GM19455 (cell line): ENCODE measurements at regions not wholly inside any gene's neighbourhood (a gene's known extent, or its start where the extent isn't known, plus 50 kb on each side); places are given as distances from the start of the nearest gene placed in this dataset.
"Not testable (repeated sequence)": the region's sequence is repeated elsewhere in the genome, so short reads cannot be mapped to it uniquely, and the experiment has no call there.

Source experiments
- ATAC-seq: cut with Tn5 transposase; IDR thresholded peaks from one replicate; pipeline ENCODE4 v1.9.1; 2021; ENCODE audit not compliant: unreplicated experiment

GRCh38 chr1:118464460-118464859, 279.4 kb upstream of the SPAG17 start:
- ATAC-seq, result not testable (repeated sequence)

DNA sequence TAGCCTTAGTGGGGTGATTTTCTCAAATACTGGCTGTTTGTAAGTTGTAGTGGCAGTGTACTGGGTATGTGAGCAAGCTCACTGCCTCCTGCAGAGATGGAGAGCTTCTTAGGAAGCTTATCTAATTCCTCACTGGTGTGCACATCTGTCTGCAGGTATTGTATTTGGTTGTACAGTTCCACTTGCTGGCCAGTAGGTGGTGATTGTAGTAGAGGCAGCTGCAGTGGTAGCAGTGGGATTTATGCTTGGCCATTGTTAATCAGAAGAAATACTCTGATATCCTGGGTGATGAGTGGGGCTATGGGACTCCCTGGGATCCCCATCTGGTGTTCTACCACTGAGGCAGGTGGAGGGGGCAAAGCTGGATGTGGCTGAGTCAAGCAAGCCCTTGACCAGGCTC, 276.1 kb upstream of the SPAG17 start:
- no peak for ATAC-seq

DNA sequence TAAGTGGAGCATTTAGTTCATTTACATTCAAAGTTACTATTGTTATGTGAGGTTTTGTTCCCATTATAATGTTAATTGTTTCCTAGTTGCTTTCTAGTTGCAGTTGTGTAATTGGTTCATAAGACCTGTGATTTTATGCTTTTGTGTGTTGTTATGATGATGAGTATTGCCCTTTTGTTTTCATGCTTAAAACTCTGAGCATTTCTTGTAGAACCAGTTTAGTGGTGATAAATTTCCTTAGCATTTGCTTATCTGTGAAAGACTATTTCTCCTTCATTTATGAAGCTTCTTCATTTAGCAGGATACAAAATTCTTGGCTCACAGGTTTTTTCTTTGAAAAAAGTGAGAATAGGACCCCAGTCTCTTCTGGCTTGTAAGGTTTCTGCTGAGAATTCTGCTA, 274.8 kb upstream of the SPAG17 start:
- ATAC-seq, result no peak

DNA sequence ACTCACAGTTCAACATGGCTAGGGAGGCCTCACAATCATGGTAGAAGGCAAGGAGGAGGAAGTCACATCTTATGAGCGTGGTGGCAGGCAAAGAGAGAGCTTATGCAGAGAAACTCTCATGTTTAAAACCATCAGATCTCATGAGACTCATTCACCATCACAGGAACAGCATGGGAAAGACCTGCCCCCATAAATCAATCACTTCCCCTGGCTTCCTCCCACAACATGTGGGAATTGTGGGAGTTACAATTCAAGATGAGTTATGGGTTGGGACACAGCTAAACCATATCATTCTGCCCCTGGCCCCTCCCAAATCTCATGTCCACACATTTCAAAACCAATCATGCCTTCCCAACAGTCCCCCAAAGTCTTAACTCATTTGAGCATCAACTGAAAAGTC, 268.8 kb upstream of the SPAG17 start:
- ATAC-seq, result not testable (repeated sequence)

DNA sequence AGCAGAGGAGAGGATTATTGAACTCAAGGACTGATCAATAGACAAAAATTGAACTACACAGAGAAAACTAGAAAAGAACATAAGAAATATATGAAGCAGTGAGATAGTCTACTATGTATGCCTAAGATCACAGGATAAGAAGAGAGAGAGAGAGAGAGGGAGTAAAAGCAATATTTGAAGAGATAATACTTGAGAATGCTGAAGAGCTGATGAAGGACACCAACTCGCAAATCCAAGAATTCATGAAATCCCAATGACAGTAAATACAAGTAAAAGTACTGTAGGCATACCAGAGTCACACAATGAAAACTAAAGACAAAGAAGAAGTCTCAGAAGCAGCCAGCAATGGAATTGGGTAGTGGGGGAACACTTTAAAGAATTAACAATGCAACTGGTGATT, 260.1 kb upstream of the SPAG17 start:
- no peak for ATAC-seq

DNA sequence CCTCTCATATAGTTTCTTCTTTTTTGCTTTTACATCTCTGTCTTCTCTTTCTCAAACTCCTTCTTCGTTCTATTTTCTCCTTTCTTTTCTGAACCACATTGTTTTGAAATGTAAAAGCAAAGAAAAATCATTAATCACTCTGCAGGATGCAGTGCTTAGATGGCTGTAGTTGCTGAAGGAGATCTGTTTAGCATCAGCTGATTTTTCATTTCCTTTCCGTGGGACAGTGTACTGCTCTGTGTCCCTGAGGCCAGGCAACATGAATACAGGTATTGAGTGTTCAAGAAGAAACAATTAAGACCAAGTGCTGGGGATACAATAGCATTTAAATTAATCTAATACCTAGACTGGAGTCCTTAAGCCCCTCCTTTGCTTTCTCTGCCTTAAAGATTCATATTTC, 257.2 kb upstream of the SPAG17 start:
- no peak for ATAC-seq

DNA sequence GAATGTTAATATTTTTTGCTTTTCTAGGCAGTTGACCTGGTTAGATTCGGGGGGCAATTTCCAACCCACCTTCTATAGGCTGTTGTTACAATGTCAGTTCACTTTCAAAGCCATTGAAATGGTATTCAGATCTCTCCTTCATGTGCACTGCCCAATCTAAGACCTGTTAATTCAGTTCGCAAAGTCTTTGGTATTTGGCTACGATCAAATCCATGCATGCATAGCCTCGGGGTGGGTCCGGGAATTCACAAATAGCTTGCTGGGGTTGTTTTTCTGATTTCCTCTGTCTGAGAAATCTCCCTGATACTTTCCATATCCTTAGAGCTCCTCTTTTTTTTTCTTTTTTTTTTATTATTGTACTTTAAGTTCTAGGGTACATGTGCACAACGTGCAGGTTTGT, 252.6 kb upstream of the SPAG17 start:
- ATAC-seq, result no peak

DNA sequence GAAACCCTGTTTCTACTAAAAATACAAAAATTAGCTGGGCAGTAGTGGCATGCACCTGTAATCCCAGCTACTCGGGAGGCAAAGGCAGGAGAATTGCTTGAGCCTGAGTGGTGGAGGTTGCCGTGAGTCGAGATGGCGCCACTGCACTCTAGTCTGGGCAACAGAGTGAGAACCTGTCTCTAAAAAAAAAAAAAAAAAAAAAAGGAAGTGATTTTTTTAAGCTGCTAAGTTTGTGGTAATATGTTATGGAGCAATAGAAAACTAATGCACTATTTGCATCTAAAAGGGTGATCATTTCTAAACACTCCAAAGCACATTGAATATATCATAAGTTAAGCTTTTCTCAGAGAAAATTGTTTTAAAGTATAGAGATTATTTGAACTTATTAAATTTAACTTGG, 244.8 kb upstream of the SPAG17 start:
- no peak for ATAC-seq

DNA sequence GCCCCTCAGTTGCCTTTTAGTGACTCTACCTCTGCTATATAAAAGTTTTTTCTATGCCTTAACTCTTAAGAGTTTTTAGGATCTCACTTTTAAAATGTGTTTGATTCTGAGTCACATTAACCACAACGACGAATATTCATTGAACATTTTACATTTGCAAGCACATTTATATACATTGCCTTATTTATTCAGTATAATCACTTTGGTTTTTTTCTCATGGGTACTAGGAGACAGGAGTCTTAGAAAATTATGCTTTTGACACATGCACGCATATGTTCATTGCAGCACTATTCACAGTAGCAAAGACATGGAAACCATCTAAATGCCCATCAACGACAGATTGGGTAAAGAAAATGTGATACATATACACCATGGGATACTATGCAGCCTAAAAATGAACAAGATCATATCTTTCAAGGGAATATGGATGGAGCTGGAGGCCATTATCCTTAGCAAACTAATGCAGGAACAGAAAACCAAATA, 236.9 kb upstream of the SPAG17 start:
- ATAC-seq, result no peak

- ATAC-seq, result no peak
Measured at GRCh38 chr1:118404024-118404423, 219.0 kb upstream of the SPAG17 start.

DNA sequence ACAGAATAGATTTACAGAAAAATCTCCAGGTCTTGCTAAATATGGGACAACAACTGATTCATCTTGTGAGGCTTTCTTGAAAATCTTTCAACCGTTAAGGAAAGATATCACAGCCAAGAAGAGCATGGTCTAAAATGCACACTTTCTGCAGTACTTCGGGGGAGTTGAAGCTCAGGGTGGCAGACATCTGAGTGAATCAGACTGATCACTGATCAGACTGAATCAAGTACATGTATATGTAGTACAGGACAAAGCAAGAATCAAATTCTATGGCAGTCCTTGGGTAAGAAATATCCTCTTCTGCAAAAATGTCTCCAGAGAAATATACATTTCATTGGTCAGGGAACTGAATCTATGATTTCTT, 212.4 kb upstream of the SPAG17 start:
- ATAC-seq, result no peak

DNA sequence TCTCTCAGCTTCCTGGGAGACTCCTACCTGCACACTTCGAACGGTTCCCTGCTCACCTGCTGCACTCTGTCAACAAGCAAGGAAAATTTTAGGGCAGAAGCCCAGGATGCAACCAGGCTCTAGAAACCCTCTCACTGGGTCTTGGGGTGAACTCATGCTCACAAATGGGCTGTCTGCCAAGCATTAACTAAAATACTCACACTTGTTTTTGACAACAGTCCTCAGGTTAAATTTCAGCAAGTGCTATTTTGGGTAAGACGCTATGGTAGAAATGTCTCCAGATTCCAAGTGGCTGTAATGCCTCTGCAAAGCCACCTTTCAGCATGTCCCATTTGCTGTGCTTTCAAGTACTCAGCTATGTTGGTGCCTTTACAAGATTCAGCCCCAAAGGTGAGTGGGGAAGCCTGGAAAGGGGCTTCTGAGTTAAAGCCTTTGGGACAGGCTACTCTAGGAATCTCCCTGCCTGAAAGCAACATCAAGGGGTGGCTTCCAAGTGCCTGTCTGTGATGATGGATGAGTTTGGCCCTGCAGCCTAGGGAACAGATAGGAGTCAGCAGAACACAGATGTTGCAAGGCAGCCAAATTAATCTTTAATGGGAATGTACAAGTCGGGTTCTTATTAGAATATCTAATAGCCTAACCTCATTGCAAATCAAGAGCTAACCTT, 211.9 kb upstream of the SPAG17 start:
- ATAC-seq, result no peak

GRCh38 chr1:118396279-118396678, 211.3 kb upstream of the SPAG17 start:
- ATAC-seq, result no peak

DNA sequence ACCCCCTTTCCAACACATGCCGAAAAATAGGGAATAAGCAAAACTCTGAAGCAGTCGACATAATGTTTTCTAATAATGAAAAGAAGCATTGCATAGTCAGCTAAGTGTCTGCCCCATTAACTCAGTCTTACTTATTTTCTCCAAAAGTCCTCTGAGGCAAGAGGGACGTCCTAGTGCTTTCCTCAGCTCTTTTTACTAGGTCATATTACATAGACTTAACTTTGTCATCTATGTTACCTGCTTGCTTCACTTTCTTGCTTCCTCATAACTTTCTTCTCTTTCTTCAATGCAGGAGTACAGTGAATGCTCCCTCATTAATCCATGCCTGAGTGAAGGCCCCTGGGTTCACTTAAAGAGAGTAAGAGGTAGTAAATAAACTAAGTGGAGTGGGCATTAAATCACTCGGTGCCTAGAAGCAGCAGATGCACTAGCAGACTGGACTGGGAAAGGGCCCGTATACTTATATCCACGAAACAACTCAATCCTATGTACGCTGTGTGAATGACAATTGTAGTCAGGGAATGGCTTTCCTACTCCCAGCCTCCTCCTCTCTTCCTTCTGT, 210.5 kb upstream of the SPAG17 start:
- no peak for ATAC-seq

DNA sequence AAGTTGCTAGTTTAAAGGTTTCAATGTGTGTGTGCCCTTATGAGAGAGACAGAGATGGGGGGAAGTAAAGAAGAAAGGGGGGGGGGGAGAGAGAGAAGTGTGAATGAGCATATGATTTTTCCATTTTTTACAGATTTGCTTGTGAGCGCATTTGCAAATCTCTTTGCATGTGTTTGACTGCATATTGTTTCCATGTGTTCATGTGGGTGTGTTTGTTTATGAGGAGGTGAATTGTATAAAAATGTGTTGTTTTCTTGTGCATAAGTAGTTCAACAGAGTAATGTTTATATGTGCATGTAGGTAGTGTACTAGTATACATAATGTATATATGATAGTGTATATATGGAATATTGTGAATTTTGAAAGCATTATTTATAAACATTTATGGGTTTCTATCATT, 205.9 kb upstream of the SPAG17 start:
- no peak for ATAC-seq

DNA sequence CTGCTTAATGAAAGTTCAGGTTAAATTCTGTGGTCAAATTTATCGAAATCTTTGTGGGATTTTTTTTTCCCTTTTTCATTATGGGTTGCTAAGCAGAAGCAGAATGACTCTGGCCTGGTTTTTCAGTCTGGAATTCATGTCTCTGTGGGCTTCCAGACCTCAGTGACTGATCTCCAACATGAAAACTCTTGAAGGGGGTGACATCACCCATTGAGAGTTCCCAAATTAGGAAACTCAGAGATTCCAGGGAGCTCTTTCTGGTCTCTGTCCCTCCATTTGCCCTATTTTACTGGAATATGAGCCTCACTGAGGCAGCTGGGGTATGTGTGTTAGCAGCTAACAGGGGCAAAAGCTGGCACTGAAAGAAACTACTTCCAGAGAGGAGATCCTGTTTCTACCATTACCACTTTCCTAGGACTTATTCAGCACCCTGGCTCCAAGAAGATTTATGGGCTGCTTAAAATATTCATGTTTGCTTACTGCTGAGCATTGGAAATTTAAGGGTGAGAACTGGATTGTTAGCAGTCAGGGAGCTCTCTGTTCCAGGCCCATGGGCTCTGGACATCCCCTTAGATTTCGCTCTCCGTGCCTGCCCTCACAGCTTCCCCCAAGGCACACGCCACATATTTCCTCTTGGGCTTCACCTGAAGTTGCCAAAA, 203.4 kb upstream of the SPAG17 start:
- ATAC-seq, result no peak

DNA sequence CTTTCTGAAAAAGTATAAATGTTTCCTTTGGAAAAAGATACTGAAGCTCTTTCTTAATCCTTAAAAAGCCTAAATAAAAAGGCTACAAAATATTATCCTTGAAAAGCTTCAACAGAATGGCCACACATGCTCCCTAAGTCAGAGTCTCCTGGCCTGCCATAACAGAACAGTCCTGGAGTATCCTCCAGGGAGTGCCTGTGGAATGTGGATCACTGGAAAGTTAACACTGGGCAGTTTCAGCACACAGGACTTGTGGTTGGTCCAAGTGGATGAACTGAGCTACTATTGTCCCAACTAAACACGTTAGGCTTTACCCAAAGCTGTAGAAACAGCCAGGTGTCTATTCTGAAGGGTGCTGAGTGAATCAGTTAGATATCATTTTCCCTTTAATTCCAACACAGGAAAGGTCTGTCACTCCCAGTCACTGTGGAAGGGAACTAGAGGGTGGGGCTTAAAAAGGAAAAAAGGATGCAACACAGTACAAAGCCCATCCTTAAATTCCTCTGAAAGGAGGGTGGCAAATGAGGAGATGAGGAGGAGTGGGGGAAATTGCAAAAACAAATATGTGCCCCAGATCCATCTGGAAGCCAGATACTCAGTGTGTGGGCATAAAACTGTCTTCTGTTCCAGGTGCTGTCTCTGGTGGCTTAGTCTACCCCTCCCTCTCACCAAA, 196.3 kb upstream of the SPAG17 start:
- ATAC-seq, result no peak

- ATAC-seq, result not testable (repeated sequence)
Measured at GRCh38 chr1:118377183-118377582, 192.2 kb upstream of the SPAG17 start.

DNA sequence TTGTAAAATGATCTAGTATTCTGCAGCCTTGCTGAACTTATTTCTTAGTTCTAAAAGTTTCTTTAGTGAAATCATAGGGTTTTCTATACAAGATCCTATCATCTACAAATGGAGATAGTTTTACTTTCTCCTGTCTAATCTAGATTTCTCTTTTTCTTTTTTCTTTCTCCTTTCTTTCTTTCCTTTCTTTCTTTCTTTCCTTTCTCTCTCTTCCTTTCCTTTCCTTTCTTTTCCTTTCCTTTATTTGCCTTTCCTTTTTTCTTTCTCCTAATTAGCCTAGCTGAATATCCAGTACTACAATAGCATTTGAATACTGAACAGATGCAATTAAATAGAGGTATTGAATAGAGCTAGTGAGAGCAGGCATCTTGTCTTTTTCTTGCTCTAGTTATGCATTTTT, 186.6 kb upstream of the SPAG17 start:
- ATAC-seq, result no peak

DNA sequence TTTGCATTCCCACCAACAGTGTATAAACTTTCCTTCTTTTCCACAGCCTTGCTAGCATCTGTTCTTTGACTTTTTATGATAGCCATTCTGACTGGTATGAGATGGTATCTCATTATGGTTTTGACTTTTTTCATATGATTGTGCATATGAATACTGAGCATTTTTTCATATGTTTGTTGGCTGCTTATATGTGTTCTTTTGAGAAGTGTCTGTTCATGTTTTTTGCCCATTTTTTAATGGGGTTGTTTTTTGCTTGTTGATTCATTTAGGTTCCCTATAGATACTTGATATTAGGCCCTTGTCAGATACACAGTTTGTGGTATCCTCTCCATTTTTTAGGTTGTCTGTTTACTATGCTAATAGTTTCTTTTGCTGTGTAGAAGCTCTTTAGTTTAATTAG, 185.8 kb upstream of the SPAG17 start:
- no peak for ATAC-seq

DNA sequence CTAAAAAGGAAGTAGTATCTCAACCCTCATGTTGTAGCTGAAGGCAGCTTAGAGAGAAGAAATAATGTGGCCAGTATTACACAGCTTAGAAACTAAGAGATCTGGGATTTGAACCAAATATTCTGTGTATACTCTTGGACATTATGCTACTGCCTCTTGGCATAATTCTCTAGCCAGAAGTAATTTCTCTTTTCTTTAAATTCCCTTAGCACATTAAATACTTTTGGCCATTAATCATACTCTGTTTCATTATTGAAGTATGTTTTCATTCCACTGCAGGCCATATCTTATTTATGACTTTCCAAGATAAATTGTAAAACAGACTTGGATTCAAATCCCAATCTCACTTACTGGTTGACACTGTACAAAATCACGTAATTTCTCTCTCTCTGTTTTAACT, 181.3 kb upstream of the SPAG17 start:
- ATAC-seq, result no peak

DNA sequence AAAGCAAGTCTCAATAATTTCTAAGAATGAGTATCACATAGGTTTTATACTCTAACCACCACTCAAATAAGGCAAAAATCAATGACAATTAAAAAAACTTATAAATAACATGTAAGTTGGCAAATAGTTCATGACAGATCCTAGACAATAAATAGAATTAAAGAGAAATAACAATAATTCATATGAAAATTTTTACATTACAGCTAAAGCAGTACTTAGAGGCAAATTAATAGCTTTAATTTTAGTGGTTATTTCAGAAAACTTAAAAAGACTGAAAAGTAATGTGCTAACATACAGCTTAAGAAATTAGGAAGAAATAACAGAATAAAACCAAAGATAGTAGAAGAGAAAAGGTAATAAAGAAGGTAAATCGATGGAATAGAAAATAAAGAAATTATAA, 179.9 kb upstream of the SPAG17 start:
- no peak for ATAC-seq
